ENCODE measurements at regions not wholly inside any gene's neighbourhood (a gene's known extent, or its start where the extent isn't known, plus 50 kb on each side); places are given as distances from the start of the nearest gene placed in this dataset.
"Not testable (repeated sequence)": the region's sequence is repeated elsewhere in the genome, so short reads cannot be mapped to it uniquely, and the experiment has no call there.

DNA sequence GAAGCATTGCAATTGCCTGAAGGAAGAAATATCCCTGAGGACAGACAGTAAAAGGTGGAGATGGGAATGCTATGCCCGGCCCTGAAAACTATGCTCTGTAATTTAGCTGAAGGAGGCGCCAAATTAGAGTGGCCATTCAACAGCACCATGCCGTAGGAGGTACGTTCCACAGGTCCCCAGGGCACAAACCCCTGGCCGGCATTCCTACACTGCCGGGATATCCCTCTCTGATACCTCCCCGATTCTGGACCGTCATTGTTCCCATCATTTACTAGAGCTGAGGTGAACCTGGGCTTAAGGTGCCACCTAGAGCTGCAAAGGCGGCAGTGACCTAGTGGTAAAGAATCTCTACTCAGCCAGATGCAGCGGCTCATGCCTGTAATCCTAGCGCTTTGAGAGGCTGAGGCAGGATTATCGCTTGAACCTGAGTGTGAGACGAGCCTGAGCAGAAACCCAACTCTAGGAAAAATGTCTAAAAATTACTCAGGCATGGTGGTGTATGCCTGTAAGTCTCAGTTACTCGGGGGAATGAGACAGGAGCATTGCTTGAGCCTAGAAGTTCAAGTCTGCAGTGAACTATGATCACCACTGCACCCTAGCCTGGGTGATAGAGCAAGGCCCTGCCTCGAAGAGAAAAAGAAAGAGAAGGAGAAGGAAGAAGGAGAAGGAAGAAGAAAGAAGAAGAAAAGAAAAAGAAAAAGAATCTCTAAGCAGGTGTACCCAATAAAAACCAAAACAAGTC lies 53.0 kb upstream of the TNKS2 start:
- peak; percentile 61 for ATAC-seq
- intact Hi-C loops (cut with micrococcal nuclease), result no loop called here

DNA sequence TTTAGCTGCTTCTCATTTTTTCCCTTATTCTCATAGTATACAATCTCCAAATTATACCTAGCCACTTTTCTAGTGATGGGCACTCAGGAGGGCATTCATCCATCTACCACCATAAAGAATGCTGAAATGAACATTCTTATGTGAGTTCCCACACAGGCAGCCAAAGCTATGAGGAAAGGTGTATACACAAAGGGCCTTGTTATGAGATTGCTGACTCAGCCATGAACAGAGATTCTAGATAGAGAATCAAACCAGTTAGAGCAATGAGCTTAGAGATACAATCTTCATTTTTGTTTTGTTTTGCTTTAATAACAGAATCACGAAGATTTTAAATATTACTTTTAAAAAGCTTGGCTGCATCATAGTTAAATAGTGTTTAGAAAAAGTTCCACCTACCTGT lies 54.8 kb upstream of the TNKS2 start:
- intact Hi-C loops (cut with micrococcal nuclease), result no loop called here
- DNase-seq (no peak), ATAC-seq (no peak)

More for the DNA sequence above, 53.0 kb upstream of the TNKS2 start:
- DNase-seq, result no peak

DNA sequence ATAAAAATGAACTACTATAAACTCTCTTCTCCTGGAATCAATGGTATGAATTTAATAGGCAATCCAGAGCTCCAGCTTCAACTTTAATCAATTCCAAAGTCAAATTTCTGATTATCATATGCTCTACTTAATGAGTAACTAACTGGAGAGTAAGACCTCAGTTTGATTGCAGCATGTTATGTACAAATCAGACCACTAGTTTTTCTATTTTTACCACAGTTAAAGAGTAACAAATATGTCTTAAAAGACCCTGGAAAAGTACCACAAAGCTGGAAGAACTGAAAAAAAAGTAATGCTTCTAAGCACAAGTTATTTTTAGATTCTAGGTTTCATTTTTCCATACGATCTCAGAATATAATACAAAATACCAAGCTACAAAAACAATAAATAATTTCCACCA lies 56.0 kb upstream of the TNKS2 start:
- DNase-seq (no peak), ATAC-seq (no peak)
- intact Hi-C loops (cut with micrococcal nuclease), result no loop called here

DNA sequence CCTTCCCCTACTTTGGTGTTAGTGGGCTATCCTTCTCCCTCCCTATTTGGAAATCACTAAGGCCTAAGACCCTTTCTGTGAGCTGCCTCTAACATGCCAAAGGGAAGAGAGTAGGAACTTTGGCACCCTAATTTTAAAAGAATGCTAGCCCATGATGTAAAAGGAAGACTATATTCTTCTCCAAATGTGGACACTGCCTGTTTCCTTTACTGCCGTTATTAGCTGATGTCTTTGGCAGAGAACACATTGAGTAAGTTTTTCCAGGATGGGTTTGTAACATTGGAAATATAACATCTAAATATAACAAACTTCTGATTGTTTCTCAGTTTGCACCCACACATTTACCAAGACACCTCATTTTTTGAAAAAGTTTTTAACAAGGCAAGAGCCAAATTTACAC lies 56.9 kb upstream of the TNKS2 start:
- intact Hi-C loops (cut with micrococcal nuclease), result no loop called here
- ATAC-seq (no peak), DNase-seq (no peak)

DNA sequence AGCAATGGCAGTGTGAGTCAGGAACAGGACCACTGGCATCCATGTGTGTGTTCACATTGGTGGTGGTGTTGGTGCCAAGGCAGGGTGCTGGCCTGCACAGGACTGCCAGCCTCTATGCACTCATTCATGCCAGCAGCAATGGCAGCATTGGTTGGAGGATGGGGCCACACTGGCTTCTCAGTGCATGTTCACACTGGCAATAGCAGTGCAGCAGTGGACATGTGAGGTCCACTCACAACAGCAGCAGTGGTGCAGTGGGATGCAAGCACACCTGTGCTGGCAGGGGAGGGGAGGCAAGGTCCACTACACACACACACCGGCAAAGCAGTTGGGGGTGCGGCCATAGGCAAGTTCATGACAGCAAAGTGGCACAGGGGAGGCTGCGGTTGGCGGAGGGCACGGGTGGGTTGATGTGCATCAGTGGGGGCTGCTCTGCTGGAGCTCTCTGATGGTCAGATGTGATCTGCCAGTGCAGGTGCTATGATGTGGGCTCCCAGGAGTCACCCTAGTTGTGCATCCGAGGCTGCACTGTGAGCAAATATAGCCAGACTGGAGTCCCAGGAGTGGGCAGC lies 57.8 kb upstream of the TNKS2 start:
- intact Hi-C loops (cut with micrococcal nuclease), result no loop called here
- no peak for ATAC-seq

DNA sequence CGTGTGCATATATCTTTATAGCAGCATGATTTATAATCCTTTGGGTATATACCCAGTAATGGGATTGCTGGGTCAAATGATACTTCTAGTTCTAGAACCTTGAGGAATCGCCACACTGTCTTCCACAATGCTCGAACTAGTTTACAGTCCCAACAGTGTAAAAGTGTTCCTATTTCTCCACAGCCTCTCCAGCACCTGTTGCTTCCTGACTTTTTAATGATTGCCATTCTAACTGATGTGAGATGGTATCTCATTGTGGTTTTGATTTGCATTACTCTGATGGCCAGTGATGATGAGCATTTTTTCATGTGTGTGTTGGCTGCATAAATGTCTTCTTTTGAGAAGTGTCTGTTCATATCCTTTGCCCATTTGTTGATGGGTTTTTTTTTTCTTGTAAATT lies 66.0 kb upstream of the TNKS2 start:
- intact Hi-C loops (cut with micrococcal nuclease); ATAC-seq; DNase-seq: not testable (repeated sequence)

More for the DNA sequence above, 57.8 kb upstream of the TNKS2 start:
- no peak for DNase-seq

DNA sequence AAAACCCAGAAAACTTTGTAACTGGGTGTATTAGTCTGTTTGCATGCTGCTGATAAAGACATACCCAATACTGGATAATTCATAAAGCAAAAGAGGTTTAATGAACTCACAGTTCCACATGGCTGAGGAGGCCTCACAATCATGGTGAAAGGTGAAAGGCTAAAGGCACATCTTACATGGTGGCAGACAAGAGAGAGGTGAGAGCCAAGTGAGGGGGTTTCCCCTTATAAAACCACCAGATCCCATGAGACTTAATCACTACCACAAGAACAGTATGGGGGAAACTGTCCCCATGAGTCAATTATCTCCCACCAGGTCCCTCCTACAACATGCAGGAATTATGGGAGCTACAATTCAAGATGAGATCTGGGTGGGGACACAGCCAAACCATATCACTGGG lies 68.9 kb upstream of the TNKS2 start:
- ATAC-seq; DNase-seq; intact Hi-C loops (cut with micrococcal nuclease): not testable (repeated sequence)

DNA sequence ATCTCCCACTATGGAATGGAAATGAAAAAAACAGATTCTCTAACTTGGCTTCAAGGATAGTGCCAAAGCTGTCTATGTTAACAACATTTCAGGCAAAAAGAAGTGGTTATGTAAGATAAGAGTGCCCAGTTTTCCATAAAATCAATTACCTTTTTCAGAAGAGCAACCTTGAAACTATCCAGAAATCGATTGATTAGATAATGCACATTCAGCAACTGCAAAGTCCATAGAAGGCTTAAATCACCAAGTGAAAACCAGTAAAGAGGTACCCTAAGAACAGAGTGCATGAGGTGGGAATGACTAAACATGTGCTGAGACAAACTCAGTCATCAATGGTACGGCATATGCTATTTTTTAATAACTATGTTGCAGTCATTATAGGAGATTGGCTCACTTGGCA lies 71.9 kb upstream of the TNKS2 start:
- DNase-seq (no peak), ATAC-seq (no peak)
- intact Hi-C loops (cut with micrococcal nuclease), result no loop called here

DNA sequence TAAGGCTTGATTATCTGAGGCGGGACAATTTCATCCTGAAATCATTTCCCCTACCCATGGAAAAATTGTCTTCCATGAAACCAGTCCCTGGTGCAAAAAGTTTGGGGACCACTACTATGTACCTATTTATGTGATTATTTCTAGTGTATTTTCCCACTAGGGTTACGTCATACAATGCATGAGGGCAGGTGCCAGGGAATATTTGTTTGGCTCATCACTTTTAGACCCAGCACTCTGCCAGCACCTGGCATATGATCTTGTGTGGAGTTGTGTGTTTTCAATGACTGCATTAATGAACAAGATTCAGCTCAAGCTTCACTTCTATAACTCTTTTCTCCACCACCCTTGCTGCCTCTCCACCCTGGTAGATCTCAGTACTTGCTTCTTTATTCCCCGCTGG lies 73.3 kb upstream of the TNKS2 start:
- intact Hi-C loops (cut with micrococcal nuclease), result no loop called here
- ATAC-seq (no peak), DNase-seq (no peak)

DNA sequence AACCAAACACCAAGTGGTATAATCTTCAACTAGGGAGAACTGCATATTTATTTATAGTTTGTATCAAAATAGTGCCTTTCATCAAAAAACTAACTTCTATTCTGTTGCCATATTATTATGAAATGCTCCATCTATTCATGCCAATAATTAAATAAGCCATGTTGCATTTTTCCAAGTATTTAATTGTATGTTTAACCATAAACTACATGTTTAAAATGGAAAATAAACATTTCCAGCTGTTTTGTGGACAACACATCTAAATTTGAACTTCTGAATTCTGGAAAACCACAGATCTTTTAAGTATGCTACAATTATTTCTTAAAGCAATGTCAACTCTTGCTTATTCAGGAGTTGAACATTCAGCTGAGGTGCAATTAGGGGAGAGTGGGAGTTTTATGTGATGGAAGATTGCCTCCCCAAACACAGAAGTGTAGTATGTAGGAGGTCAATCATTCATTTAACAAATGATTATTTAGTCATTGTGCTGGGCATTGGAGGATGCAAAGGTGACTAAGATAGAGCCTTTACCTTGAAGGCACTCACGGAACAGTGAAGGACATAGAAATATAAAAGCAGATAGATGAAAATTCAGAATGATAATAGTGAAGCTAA lies 80.7 kb upstream of the PPP1R3C start:
- intact Hi-C loops (cut with micrococcal nuclease), result no loop called here
- no peak for DNase-seq
- no peak for ATAC-seq

DNA sequence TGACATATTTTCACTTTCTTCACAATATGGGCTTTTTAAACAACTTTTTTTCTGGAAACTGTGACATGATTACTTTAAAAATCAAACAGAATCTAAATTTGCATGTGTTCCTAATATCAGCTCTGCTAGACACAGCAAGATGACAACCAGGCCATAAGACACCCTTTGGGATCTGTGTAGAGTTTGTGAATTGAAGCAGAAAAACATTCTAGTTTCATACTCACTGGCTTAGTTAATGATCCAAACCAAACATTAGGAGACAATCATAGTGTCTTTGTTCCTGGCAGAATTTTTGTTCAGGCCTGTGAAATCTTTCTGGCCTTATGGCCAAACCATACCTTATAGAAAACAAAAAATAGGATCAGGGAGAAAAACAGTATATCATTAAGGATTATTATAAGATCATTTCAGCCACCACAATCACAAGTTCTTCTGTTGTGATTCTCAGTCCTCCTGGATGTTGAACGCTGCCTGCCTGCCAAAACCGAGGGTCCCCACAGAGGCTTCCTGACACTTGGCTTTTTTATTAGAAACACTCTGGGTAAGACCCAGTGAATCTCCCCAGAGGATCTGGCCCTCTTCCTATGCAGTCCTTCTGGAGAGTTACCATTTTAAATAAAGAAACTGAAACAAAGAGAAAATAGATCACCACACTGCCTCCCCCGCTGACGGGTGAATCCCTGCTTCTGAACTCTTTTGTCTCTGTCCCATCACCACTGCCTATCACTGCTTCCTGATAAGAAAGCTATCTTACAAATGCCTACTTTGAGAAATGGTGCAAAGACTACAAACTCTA lies 79.2 kb upstream of the PPP1R3C start:
- ATAC-seq (no peak), DNase-seq (no peak)
- intact Hi-C loops (cut with micrococcal nuclease), result no loop called here

DNA sequence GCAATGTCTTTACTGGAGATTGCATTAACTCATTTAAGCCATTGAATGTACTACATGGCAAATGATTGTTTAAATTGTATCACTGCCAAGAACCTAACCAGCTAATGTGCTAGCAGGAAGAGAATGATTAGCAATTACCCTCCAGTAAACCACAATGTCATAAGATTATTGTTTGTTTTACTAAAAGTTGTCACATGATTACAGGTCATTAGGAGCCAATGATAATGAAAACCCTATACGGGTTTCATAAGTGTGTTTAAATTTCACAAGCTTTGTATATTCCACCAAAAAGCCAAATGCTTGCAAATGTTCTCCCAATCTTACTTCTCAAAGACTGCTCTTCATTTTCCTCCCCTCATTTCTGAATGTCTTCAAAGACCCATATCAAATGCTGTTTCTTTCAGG lies 76.5 kb upstream of the PPP1R3C start:
- ATAC-seq (no peak), DNase-seq (no peak)
- intact Hi-C loops (cut with micrococcal nuclease), result no loop called here

DNA sequence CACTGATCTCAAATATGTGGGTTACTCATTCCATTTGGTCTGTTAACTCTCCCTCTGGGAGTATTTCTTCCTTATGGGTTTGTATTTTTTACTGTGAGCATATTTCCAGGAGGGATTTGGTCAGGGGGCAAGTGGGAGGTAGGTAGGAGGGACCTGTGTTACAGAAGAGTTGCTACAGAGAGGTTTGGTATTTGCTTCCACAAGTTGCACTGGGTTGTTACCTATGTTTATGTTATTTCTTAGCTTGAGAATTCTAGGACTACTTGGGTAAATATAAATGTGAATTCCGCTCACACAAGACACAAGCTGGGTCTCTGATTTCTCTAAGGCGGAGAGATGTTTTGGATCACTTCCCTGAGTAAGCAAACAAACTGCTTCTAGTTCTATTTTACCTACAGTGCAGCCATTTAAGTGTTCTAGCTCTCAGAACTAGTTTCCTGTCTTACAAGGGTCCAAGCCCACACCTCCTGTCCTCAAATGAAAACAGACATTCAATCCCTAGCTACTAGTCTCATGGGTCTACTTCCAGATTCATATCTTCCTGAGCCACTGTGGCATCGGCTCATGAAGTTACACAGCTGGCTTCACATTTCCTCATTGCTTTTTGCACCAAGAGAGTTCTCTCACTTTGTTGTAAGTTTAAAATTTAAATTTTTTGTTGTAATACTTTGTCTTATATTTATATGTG lies 75.4 kb upstream of the PPP1R3C start:
- intact Hi-C loops (cut with micrococcal nuclease), result no loop called here

DNA sequence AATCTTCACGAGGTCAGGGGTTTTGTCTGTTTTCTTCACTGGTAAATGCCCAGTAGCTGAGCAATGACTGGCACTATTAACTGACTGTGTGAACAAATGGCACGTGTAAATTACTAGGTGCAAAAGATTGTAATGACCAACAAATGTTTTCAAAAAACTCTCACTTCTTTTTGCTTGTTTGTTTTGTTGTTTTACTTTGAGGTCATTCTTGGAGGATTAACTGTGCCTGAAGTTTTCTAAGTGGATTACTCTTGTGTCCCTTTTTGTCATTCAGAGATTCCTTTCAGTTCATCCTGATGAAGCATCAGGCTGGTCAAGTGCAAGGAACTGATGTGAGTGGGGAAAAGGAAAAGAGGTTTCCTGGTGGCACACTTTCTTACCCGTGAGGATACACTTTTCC lies 74.4 kb upstream of the PPP1R3C start:
- no peak for DNase-seq
- ATAC-seq, result no peak
- intact Hi-C loops (cut with micrococcal nuclease), result no loop called here

More for the DNA sequence above, 75.4 kb upstream of the PPP1R3C start:
- DNase-seq (no peak), ATAC-seq (no peak)

DNA sequence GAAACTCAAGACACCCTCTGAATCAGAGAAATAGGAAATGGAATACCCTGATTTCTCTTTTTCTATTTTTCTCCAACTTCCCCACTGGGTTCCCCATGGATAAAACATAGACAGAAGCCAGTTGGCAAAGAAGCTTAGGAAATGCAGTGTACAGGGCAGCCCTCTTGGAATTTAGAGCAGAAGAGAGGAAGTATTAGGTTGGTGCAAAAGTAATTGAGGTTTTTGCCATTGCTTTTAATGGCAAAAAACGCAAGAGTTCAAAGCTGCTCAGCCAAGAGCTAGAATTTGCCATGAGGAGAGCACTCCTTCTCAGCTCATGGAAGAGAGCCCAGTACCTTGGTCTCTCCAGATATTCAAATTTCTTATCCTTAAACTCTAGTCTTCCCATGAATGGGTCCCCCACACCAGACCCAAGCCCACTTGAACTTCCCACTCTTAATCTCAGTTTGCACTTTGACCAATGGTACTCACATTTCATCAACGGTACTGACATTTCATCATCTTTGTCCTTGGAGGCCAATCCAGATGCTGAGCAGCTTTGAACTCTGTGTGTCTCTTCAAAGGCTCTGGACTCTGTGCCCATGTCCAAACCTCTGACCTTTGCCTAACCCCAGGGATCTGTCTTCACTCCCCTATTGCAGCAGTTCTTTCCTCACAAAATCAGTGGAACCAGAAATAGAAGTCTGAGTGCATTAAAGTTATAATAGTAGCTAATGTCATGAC lies 73.2 kb upstream of the PPP1R3C start:
- ATAC-seq (no peak), DNase-seq (no peak)
- intact Hi-C loops (cut with micrococcal nuclease), result no loop called here

DNA sequence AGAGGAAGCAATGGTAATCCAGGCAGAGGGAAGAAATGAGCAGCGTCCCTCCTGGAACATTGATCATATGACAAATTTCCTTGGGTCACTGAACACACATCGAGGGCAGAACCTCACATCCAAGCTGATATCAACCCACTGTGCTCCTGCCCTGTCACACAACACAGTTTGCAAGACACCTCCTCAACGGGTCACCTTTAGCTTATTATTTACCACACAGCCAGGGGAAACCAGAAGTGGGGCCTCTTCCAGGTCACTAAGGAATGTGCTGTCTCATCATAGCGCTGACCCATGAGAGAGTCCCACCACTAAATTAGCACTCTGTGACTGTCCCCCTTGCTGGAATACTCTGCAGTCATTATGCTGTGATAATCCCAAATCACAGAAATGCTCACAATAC lies 69.7 kb upstream of the PPP1R3C start:
- intact Hi-C loops (cut with micrococcal nuclease), result no loop called here
- no peak for DNase-seq
- ATAC-seq, result no peak

DNA sequence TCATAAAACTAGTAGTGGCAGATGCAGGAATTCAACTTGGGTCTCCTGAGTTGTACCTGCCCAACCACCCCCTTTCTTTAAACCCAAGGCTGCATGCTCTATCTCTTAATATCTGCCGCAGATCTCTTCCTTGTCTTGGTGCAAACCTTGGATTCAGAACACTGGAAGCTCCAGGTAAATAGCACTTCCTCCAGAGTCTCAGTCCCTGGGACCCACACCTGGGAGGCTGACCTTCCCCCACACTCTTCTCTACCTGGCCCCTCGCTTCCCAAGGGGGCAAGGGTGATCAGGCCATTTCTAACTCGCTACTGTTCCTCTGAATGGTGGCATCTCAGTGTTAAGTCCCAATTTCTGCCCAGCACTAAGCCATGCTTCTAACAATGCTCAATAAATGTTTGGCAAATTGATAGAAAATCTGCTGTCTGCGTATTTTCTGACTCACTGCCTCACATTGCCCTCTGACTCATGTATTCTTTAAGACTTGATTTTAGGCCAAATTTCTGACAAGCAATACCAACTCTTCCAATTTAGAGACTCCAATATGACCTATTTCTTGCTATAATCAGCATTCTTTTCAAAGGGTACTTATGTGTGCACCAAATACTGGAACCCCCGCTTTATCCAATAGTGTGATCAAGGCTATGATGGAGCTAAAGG lies 68.0 kb upstream of the PPP1R3C start:
- DNase-seq, result no peak
- ATAC-seq, result no peak
- intact Hi-C loops (cut with micrococcal nuclease), result no loop called here

DNA sequence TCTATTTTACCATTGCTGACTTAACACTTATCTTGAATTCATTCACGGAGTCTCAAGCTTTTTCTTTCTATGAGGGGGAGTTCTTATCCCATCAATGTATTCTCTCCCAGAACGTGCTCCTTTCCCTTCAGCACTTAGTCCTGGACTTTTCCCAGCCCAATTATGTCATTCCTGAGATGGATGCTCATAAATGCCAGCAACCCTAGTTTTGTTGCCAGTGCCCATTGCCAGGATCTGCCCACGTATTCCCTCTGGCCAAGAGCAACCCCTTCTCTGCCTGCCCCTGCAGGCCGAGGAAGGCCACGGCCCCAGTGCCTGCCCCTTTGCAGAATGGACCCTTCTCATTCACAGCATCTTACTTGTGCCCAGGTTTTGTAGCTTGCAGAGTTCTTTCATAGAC lies 67.4 kb upstream of the PPP1R3C start:
- ATAC-seq (no peak), DNase-seq (no peak)
- intact Hi-C loops (cut with micrococcal nuclease), result no loop called here
